Activated B cell treated with CpG ODN at 0.5 μM for 24 hours (primary cell): ENCODE measurements at regions not wholly inside any gene's neighbourhood (a gene's known extent, or its start where the extent isn't known, plus 50 kb on each side); places are given as distances from the start of the nearest gene placed in this dataset.

Experiments used
- ATAC-seq: fragments of 200-7000 bp; cut with Tn5 transposase; one replicate; pipeline ENCODE4 v1.10.0; 2021; ENCODE audit warnings: low read depth, mild to moderate bottlenecking, moderate library complexity
- CTCF ChIA-PET: fragments of 350-600 bp; sonication (Branson Sonifier 250); formaldehyde crosslinking; loops from one replicate; lab custom pipeline; 2021; ENCODE audit warnings: antibody characterized with exemption; lab: Charles Lee
- POLR2A ChIA-PET: fragments of 350-600 bp; sonication (Branson Sonifier 250); formaldehyde crosslinking; loops from one replicate; lab custom pipeline; 2021; ENCODE audit warnings: antibody characterized with exemption; lab: Charles Lee
- DNase-seq: peaks from one replicate; pipeline ENCODE4 v3.0.0; 2022
- H3K27ac Mint-ChIP-seq: one replicate; pipeline ENCODE4 v1.8.0; 2020; ENCODE audit warnings: mixed read lengths
- H3K27me3 Mint-ChIP-seq: one replicate; pipeline ENCODE4 v1.8.0; 2021; ENCODE audit warnings: mixed read lengths
- H3K36me3 Mint-ChIP-seq: one replicate; pipeline ENCODE4 v1.8.0; 2021; ENCODE audit warnings: low read depth, mixed read lengths
- H3K4me1 Mint-ChIP-seq: one replicate; pipeline ENCODE4 v1.8.0; 2021; ENCODE audit warnings: mixed read lengths
- H3K4me3 Mint-ChIP-seq: one replicate; pipeline ENCODE4 v1.8.0; 2020; ENCODE audit warnings: mild to moderate bottlenecking, mixed read lengths
- H3K9me3 Mint-ChIP-seq: one replicate; pipeline ENCODE4 v1.8.0; 2020; ENCODE audit warnings: mixed read lengths
- intact Hi-C: fragments of 100-400 bp; cut with micrococcal nuclease; formaldehyde crosslinking; loops from one replicate; pipeline ENCODE4 v1.15.1; 2024
- TF ChIP-seq, protein P1 (sequence below): fragments of 200-600 bp; IDR thresholded peaks from one replicate; pipeline ENCODE4 v1.8.0; 2022; ENCODE audit warnings: antibody characterized with exemption, mild to moderate bottlenecking

DNA sequence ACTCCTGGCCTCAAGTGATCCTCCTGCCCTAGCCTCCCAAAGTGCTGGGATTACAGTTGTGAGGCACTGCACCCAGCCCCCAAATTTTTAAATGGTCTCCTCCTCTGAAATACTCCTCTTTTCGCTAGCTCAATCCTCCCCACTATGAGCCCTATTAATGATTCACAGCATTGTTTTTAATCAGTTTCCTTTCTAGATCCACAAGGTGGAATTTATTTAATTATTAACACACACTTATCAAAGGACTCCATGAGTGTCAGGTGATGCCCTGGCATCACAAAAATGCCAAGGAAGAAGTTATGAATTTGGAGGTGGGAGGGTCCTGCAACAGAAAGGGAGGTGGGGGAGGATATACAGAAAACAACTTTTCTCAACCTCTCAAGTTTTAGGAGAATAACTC lies 806.5 kb downstream of the PRELID2 start:
- CTCF ChIA-PET, result no interaction called here
- POLR2A ChIA-PET, result no interaction called here
- ATAC-seq (no peak), DNase-seq (no peak)
- intact Hi-C loops, result no loop called here
- no peaks in the 10 kb centered on the region for H3K36me3 Mint-ChIP-seq
- no peak overlapping the region for H3K27ac Mint-ChIP-seq
- TF ChIP-seq, protein P1, sequence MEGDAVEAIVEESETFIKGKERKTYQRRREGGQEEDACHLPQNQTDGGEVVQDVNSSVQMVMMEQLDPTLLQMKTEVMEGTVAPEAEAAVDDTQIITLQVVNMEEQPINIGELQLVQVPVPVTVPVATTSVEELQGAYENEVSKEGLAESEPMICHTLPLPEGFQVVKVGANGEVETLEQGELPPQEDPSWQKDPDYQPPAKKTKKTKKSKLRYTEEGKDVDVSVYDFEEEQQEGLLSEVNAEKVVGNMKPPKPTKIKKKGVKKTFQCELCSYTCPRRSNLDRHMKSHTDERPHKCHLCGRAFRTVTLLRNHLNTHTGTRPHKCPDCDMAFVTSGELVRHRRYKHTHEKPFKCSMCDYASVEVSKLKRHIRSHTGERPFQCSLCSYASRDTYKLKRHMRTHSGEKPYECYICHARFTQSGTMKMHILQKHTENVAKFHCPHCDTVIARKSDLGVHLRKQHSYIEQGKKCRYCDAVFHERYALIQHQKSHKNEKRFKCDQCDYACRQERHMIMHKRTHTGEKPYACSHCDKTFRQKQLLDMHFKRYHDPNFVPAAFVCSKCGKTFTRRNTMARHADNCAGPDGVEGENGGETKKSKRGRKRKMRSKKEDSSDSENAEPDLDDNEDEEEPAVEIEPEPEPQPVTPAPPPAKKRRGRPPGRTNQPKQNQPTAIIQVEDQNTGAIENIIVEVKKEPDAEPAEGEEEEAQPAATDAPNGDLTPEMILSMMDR, result no peak
- no peak overlapping the region for H3K4me3 Mint-ChIP-seq
- no peaks in the 10 kb centered on the region for H3K27me3 Mint-ChIP-seq
- H3K4me1 Mint-ChIP-seq, result no peaks in the 10 kb centered on the region
- no peaks in the 10 kb centered on the region for H3K9me3 Mint-ChIP-seq

DNA sequence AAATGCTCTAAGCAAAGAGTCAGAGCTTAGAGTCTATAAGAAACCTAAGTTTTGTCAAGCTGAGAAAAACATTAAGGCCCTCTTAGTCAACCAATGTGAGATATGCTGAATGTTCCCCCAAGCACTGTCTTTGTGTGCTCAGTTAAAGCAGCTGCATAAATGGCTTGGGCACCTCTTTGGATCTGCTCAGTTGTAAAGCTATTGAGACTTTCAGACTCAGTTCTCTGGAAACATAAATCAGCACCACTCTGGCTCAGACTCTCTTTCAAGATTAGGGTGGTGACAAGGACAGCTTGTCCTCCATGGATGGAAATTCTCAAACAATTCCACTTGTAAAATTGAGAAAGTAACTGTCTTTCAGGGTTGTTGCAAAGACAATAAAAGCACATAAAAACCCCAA lies 807.9 kb downstream of the PRELID2 start:
- ChIA-PET CTCF (no interaction called here), POLR2A (no interaction called here)
- H3K27me3 Mint-ChIP-seq, result no peaks in the 10 kb centered on the region
- DNase-seq, result no peak
- no peaks in the 10 kb centered on the region for H3K9me3 Mint-ChIP-seq
- intact Hi-C loops, result no loop called here
- TF ChIP-seq, protein P1, result no peak
- no peak for ATAC-seq
- H3K4me1 Mint-ChIP-seq, result no peaks in the 10 kb centered on the region
- no peak overlapping the region for H3K27ac Mint-ChIP-seq
- H3K36me3 Mint-ChIP-seq, result no peaks in the 10 kb centered on the region
- H3K4me3 Mint-ChIP-seq, result no peak overlapping the region

DNA sequence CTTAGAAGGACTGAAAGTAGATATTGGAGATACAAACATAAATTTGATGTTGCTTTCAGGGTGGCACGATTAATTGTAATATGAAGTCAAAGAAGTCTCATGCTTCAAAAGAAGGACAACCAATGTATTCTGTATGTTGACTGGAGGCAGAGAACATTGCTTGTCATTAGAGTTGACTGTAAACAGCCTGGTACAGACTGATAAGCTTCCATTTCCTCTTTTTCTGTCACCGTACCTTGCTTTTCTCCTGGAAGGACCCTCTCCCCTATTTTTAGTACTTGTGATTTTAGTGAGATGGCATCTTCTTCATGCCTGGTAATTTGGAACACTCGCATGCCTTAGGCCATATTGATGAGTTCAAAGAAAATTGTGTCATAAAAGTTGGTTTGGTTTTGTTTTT lies 809.4 kb downstream of the PRELID2 start:
- Mint-ChIP-seq H3K9me3 (no peaks in the 10 kb centered on the region), H3K4me3 (no peak overlapping the region), H3K27me3 (no peaks in the 10 kb centered on the region), H3K36me3 (no peaks in the 10 kb centered on the region), H3K27ac (no peak overlapping the region), H3K4me1 (no peaks in the 10 kb centered on the region)
- no peak for ATAC-seq
- TF ChIP-seq, protein P1, result no peak
- DNase-seq, result no peak
- intact Hi-C loops, result no loop called here
- ChIA-PET CTCF (no interaction called here), POLR2A (no interaction called here)

- ChIA-PET CTCF (no interaction called here), POLR2A (no interaction called here)
- H3K27me3 Mint-ChIP-seq, result no peaks in the 10 kb centered on the region
- no peaks in the 10 kb centered on the region for H3K36me3 Mint-ChIP-seq
- TF ChIP-seq, protein P1, result no peak
- no peaks in the 10 kb centered on the region for H3K4me1 Mint-ChIP-seq
- no peak overlapping the region for H3K27ac Mint-ChIP-seq
- H3K9me3 Mint-ChIP-seq, result peaks cover 3% of the 10 kb centered on the region
- DNase-seq, result no peak
- ATAC-seq, result no peak
- intact Hi-C loops, result no loop called here
- H3K4me3 Mint-ChIP-seq, result no peak overlapping the region
Measured at GRCh38 chr5:145015146-145015545, 820.0 kb downstream of the PRELID2 start.

GRCh38 chr5:145014109-145014508 lies 821.0 kb downstream of the PRELID2 start:
- CTCF ChIA-PET, result no interaction called here
- TF ChIP-seq, protein P1, result no peak
- no peak overlapping the region for H3K27ac Mint-ChIP-seq

More at GRCh38 chr5:145014109-145014508, 821.0 kb downstream of the PRELID2 start:
- no peaks in the 10 kb centered on the region for H3K4me1 Mint-ChIP-seq
- no peak overlapping the region for H3K4me3 Mint-ChIP-seq
- DNase-seq (no peak), ATAC-seq (no peak)
- no peaks in the 10 kb centered on the region for H3K27me3 Mint-ChIP-seq
- POLR2A ChIA-PET, result no interaction called here
- no peaks in the 10 kb centered on the region for H3K36me3 Mint-ChIP-seq
- intact Hi-C loops, result no loop called here
- peaks cover 3% of the 10 kb centered on the region for H3K9me3 Mint-ChIP-seq
